Keratinocyte (primary cell): ENCODE measurements at regions not wholly inside any gene's neighbourhood (a gene's known extent, or its start where the extent isn't known, plus 50 kb on each side); places are given as distances from the start of the nearest gene placed in this dataset.

ENCODE experiments used
- DNase-seq: peaks from one replicate; pipeline ENCODE4 v3.0.0-alpha.2; 2011; ENCODE audit warnings: low read depth, missing footprints, low spot score
- FAIRE-seq: peaks from 2 replicates; lab custom pipeline; 2011; peaks lifted over from hg19 to GRCh38; lab: Jason Lieb, UNC
- H2AFZ ChIP-seq: 2 replicates; pipeline ENCODE4 v1.6.0; 2012; ENCODE audit warnings: low read length, control low read depth, inconsistent platforms; ENCODE audit not compliant: control insufficient read depth
- H3K27ac ChIP-seq: 2 replicates; pipeline ENCODE4 v1.5.1; 2011; ENCODE audit warnings: low read length; ENCODE audit not compliant: control insufficient read depth, insufficient read depth
- H3K27me3 ChIP-seq: 3 replicates; pipeline ENCODE4 v1.6.0; 2011; ENCODE audit warnings: low read length; ENCODE audit not compliant: control insufficient read depth, insufficient read depth; ENCODE audit errors: extremely low read depth
- H3K36me3 ChIP-seq, 2 experiments: 2 replicates in 1 of 2; 3 replicates in 1 of 2; pipeline ENCODE4 v1.5.1; 2011; ENCODE audit warnings: low read length in 2 of 2, mild to moderate bottlenecking in 1 of 2; ENCODE audit not compliant: control insufficient read depth in 2 of 2, insufficient read depth in 2 of 2; ENCODE audit errors: extremely low read depth in 1 of 2
- H3K4me1 ChIP-seq: 3 replicates; pipeline ENCODE4 v1.5.1; 2011; ENCODE audit warnings: low read length; ENCODE audit not compliant: control insufficient read depth, insufficient read depth; ENCODE audit errors: extremely low read depth
- H3K4me2 ChIP-seq: 3 replicates; pipeline ENCODE4 v1.6.0; 2011; ENCODE audit warnings: low read depth, low read length; ENCODE audit not compliant: control insufficient read depth, insufficient read depth; ENCODE audit errors: extremely low read depth
- H3K4me3 ChIP-seq, 3 experiments: fragments of 200-600 bp in 1 of 3; sonication (generic) in 1 of 3; 2 replicates in 2 of 3; 3 replicates in 1 of 3; pipeline ENCODE4 v1.5.1; 2011 to 2016; ENCODE audit warnings: low read length in 3 of 3, mild to moderate bottlenecking in 3 of 3, control low read depth in 2 of 3, inconsistent platforms in 1 of 3, low read depth in 1 of 3, mixed read lengths in 1 of 3, mixed run types in 1 of 3, moderate library complexity in 1 of 3; ENCODE audit not compliant: control insufficient read depth in 2 of 3, insufficient read depth in 2 of 3; ENCODE audit errors: extremely low read depth in 1 of 3
- H3K79me2 ChIP-seq: 2 replicates; pipeline ENCODE4 v1.6.0; 2012; ENCODE audit warnings: low read length; ENCODE audit not compliant: control insufficient read depth, insufficient read depth
- H3K9ac ChIP-seq: 3 replicates; pipeline ENCODE4 v1.6.0; 2011; ENCODE audit warnings: low read length; ENCODE audit not compliant: control insufficient read depth, insufficient read depth; ENCODE audit errors: extremely low read depth
- H3K9me1 ChIP-seq: 3 replicates; pipeline ENCODE4 v1.6.0; 2011; ENCODE audit warnings: low read length; ENCODE audit not compliant: control insufficient read depth, insufficient read depth; ENCODE audit errors: extremely low read depth
- H3K9me3 ChIP-seq: 2 replicates; pipeline ENCODE4 v1.5.1; 2012; ENCODE audit warnings: low read depth, low read length; ENCODE audit not compliant: control insufficient read depth
- H4K20me1 ChIP-seq: 3 replicates; pipeline ENCODE4 v1.6.0; 2011; ENCODE audit warnings: low read length; ENCODE audit not compliant: control insufficient read depth, insufficient read depth; ENCODE audit errors: extremely low read depth
- EZH2 ChIP-seq: IDR thresholded peaks from one replicate; pipeline ENCODE4 v1.6.1; 2012; ENCODE audit warnings: inconsistent platforms, mild to moderate bottlenecking, low read length, moderate library complexity
- dilution Hi-C: fragments of 300-500 bp; cut with MboI; formaldehyde crosslinking; loops from one replicate; pipeline ENCODE4 v1.7.0; 2020; ENCODE audit warnings: low sequenced_read_pairs; ENCODE audit not compliant: extremely low pct_ligation_motif_present
- TF ChIP-seq, protein P1 (sequence below), 3 experiments: IDR thresholded peaks in 1 of 3; conservative IDR thresholded peaks in 1 of 3; optimal IDR thresholded peaks in 1 of 3; 2 replicates in 2 of 3; 3 replicates in 1 of 3; pipeline versions ENCODE3 to v1.5.1; 2011; ENCODE audit warnings: low read length in 3 of 3, mild to moderate bottlenecking in 3 of 3, moderate library complexity in 2 of 3, control low read depth in 1 of 3, inconsistent platforms in 1 of 3; ENCODE audit not compliant: insufficient read depth in 2 of 3; ENCODE audit errors: extremely low read depth in 1 of 3

DNA sequence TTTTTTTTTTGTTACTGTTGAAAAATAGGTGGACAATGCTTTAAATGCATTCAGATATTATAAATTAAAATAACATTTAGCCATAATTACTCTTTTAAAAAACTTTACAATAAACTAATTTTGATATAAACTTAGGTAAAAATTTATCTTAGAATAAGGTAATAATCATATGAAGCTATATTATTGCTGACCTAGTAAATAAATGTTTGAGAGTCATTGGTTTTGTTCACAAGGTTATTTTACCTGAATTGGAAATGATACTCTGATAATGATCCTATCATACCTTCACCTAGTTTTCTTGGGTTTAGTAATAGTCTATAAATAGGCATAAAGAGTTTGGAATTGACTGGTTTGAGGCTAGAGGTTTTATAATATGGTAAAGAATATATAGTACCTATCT, 1076.4 kb upstream of the CDH6 start:
- FAIRE-seq (no peak), DNase-seq (no peak)
- dilution Hi-C loops, result no loop called here
- Histone ChIP-seq H3K4me1 (no peaks in the 10 kb centered on the region), H2AFZ (no peak overlapping the region), H3K79me2 (no peaks in the 10 kb centered on the region), H3K4me3 (no peak overlapping the region), H3K9me1 (no peaks in the 10 kb centered on the region), H3K4me2 (no peak overlapping the region), H4K20me1 (no peaks in the 10 kb centered on the region), H3K9ac (no peak overlapping the region), H3K27ac (no peak overlapping the region), H3K27me3 (no peaks in the 10 kb centered on the region), H3K36me3 (no peaks in the 10 kb centered on the region), H3K9me3 (no peaks in the 10 kb centered on the region)
- TF ChIP-seq, protein P1, sequence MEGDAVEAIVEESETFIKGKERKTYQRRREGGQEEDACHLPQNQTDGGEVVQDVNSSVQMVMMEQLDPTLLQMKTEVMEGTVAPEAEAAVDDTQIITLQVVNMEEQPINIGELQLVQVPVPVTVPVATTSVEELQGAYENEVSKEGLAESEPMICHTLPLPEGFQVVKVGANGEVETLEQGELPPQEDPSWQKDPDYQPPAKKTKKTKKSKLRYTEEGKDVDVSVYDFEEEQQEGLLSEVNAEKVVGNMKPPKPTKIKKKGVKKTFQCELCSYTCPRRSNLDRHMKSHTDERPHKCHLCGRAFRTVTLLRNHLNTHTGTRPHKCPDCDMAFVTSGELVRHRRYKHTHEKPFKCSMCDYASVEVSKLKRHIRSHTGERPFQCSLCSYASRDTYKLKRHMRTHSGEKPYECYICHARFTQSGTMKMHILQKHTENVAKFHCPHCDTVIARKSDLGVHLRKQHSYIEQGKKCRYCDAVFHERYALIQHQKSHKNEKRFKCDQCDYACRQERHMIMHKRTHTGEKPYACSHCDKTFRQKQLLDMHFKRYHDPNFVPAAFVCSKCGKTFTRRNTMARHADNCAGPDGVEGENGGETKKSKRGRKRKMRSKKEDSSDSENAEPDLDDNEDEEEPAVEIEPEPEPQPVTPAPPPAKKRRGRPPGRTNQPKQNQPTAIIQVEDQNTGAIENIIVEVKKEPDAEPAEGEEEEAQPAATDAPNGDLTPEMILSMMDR (optimal IDR thresholded peaks at IDR 0.05 in 1 of 3, IDR thresholded peaks at IDR 0.05 in 1 of 3, conservative IDR thresholded peaks at IDR 0.05 in 1 of 3; ENCODE audit: extremely low read depth in 1 of 3, insufficient read depth in 2 of 3, low read length in 3 of 3), result no peak
- no peak for TF ChIP-seq EZH2

DNA sequence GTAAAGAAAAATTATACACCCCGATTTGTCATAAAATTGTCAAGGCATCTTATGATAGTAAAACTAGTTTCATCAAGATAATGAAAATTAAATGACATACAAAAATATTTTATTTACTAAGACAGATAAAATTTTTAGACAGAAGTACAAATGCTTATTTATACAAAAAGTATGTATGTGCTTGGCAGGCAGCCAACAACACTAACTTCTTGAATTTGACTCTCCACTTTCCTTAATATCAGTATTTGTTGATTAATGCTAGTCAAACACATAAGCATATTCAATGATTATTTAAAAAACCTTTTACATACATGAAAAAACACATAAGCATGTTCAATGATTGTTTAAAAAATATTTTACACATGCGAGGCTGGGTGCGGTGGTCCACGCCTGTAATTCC, 1079.9 kb upstream of the CDH6 start:
- Histone ChIP-seq H3K9ac (no peak overlapping the region), H3K27me3 (no peaks in the 10 kb centered on the region), H3K4me1 (no peaks in the 10 kb centered on the region), H4K20me1 (no peaks in the 10 kb centered on the region), H3K9me1 (no peaks in the 10 kb centered on the region), H3K79me2 (no peaks in the 10 kb centered on the region), H3K4me3 (no peak overlapping the region), H3K4me2 (no peak overlapping the region), H3K36me3 (no peaks in the 10 kb centered on the region), H3K27ac (no peak overlapping the region), H3K9me3 (no peaks in the 10 kb centered on the region), H2AFZ (no peak overlapping the region)
- DNase-seq, result no peak
- no peak for TF ChIP-seq EZH2
- TF ChIP-seq, protein P1 (optimal IDR thresholded peaks at IDR 0.05 in 1 of 3, IDR thresholded peaks at IDR 0.05 in 1 of 3, conservative IDR thresholded peaks at IDR 0.05 in 1 of 3; ENCODE audit: extremely low read depth in 1 of 3, insufficient read depth in 2 of 3, low read length in 3 of 3), result no peak
- no peak for FAIRE-seq
- dilution Hi-C loops, result no loop called here
